ENCODE measurements at regions not wholly inside any gene's neighbourhood (a gene's known extent, or its start where the extent isn't known, plus 50 kb on each side); places are given as distances from the start of the nearest gene placed in this dataset.

- no peak overlapping the region for H3K4me3 ChIP-seq (ENCODE audit: low read length)
- TF ChIP-seq, protein P1, sequence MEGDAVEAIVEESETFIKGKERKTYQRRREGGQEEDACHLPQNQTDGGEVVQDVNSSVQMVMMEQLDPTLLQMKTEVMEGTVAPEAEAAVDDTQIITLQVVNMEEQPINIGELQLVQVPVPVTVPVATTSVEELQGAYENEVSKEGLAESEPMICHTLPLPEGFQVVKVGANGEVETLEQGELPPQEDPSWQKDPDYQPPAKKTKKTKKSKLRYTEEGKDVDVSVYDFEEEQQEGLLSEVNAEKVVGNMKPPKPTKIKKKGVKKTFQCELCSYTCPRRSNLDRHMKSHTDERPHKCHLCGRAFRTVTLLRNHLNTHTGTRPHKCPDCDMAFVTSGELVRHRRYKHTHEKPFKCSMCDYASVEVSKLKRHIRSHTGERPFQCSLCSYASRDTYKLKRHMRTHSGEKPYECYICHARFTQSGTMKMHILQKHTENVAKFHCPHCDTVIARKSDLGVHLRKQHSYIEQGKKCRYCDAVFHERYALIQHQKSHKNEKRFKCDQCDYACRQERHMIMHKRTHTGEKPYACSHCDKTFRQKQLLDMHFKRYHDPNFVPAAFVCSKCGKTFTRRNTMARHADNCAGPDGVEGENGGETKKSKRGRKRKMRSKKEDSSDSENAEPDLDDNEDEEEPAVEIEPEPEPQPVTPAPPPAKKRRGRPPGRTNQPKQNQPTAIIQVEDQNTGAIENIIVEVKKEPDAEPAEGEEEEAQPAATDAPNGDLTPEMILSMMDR (conservative IDR thresholded peaks at IDR 0.05; ENCODE audit: low read length): no peak
- no peak for DNase-seq (ENCODE audit: low read depth)
These were observed 115.2 kb downstream of the EDEM1 start for GRCh38 chr3:5302661-5303060.

DNA sequence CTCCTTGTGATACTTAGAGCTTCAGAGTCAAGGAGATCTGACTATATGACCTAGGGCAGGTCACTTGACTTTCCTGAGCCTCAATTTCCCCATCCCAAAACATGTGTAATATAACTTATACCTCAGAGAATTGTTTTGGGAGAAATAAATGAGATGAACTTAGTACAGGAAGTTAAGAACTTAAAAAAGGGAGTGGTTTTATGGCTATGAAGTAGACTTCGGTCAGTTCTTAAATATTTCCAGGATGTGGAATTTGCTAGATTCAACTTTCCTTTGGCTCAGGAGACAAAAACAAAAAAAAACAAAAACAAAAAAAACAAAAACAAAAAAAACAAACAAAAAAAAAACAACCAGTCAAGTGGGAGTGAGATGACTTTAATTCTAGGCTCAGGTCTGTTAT is 116.7 kb downstream of the EDEM1 start:
- no peak overlapping the region for H3K4me3 ChIP-seq (ENCODE audit: low read length)
- DNase-seq (ENCODE audit: low read depth): no peak
- TF ChIP-seq, protein P1 (conservative IDR thresholded peaks at IDR 0.05; ENCODE audit: low read length): no peak

DNA sequence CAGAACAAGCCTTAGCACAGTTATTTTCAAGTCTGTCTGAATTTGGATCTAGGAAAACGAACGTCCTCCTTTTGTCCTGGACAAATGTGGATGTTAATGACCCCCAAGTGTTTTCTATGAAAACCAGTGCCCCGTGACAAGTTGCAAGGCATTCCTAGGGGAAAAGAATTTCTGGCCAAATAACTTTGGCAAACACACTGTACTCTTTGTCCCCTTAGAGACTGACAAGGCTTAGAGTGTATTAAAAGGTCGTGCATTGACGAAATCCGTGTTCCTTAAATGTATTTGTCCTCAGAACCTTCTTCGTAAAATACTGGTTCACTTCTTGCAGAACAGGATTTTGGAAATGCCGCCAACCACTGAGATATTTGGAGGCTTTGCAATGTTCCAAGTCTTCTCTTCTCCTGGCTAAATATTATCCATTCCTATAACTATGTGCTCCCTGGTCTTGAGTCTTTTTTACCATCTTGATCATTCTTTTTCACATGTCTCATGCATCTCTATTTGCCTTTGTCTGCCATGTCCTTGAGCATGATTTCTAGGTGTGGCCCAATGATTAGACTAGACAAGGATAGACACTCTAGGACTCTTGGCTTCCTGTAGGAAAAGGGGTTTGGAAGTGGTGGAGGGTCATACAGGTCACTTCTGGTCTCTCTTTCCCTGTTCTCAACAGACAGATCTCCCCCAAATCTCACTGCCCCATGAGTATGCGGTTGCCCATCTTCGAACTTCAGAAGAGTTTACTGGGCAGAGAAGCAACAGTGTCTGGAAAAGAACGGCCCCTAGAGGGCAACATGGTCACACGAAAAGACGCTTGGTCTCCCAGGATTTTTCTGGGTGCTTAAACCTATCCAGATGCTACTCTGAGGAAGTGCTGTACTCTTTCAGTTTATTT is 117.5 kb downstream of the EDEM1 start:
- TF ChIP-seq, protein P1 (conservative IDR thresholded peaks at IDR 0.05; ENCODE audit: low read length): peak; percentile 77
- no peak overlapping the region for H3K4me3 ChIP-seq (ENCODE audit: low read length)
- DNase-seq (ENCODE audit: low read depth): peak; percentile 62

- DNase-seq (ENCODE audit: low read depth): no peak
- no peak overlapping the region for H3K4me3 ChIP-seq (ENCODE audit: low read length)
- TF ChIP-seq, protein P1 (conservative IDR thresholded peaks at IDR 0.05; ENCODE audit: low read length): no peak
These were observed 118.1 kb downstream of the EDEM1 start for GRCh38 chr3:5305684-5305989.

DNA sequence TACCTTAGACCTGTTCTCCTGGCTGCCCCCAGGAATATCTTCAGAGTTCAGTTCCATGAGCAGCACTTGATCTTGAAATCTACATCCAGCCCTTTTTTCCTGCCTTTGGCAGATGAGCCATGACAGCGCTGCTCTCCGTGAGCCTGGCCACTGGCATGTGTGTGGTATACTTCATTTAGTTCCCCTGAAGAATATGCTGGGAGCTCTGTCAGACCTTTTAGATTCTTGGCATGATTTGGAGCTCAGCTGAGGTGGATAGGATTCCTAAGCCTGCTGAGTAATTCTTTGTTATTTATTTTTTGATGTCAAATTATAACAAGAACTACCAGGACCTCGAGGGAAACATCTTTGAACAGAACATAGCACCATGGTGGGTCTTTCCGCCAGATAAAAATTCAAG is 121.7 kb downstream of the EDEM1 start:
- peak; percentile 42 for DNase-seq (ENCODE audit: low read depth)
- TF ChIP-seq, protein P1 (conservative IDR thresholded peaks at IDR 0.05; ENCODE audit: low read length): no peak

DNA sequence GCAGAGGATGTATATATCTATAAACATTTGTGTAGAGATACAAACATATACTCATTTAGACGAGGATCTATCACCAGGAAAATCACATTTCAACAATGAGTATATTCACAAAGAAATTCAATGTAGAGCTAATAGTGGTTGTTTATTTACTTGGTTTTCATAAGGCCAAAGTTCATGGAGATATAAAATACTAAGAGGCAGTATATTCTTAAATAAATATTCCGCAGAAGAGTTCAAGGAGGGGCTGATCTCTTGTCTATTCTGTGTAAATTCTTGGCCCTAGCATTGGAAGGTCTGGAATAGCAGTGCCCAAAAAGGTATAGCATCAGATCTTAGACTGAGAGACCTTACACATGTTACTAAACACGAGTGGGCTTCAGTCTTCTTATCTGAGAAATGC is 122.1 kb downstream of the EDEM1 start:
- TF ChIP-seq, protein P1 (conservative IDR thresholded peaks at IDR 0.05; ENCODE audit: low read length): no peak
- DNase-seq (ENCODE audit: low read depth): no peak
- no peak overlapping the region for H3K4me3 ChIP-seq (ENCODE audit: low read length)

More for the DNA sequence above, 121.7 kb downstream of the EDEM1 start:
- H3K4me3 ChIP-seq (ENCODE audit: low read length): no peak overlapping the region

DNA sequence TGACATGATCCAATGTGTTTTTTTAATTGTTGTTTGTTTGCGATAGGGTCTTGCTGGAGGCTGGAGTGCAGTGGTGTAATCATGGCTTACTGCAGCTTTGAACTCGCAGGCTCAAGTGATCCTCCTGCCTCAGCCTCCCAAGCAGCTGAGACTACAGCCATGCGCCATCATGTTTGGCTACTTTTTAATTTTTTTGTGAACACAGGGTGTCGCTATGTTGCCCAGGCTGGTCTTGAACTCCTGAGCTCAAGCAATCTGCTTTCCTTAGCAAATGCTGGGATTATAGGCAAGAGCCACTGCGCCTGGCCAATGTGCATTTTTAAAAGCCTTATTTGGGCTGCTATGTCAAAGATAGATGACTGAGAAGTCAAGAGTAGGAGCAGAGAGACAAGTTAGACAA is 123.0 kb downstream of the EDEM1 start:
- H3K4me3 ChIP-seq (ENCODE audit: low read length): no peak overlapping the region
- DNase-seq (ENCODE audit: low read depth): no peak
- TF ChIP-seq, protein P1 (conservative IDR thresholded peaks at IDR 0.05; ENCODE audit: low read length): no peak

Data from AG10803 (cell line).